Kidney tubule cell (primary cell): ENCODE measurements at regions not wholly inside any gene's neighbourhood (a gene's known extent, or its start where the extent isn't known, plus 50 kb on each side); places are given as distances from the start of the nearest gene placed in this dataset.

Source experiments
- DNase-seq: peaks from one replicate; pipeline ENCODE4 v3.0.0-alpha.2; 2018; ENCODE audit warnings: low spot score

DNA sequence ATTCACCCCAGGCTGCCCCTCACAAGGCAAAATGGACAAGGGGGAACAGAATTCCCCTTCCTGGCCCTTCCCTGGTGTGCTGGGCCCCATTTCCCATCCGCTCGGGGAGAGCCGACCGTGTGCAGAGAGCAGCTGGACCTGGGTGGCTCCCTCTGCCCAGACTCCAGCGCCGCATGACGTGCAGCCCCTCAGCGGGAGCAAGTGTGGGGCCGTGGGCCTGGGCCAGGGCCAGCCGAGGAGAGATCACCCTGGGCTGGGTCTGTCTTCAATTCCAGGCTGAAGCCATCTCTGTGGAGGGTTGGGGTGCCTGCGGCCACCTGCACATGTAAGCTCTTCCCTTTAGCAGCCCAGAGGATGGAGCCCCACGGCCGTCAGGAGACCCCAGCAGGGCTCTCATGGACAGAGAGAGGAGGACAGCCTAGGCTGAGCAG lies 241.8 kb downstream of the TTLL2 start:
- no peak for DNase-seq

- no peak for DNase-seq
Measured at GRCh38 chr6:167567142-167568033, 242.5 kb downstream of the TTLL2 start.

DNA sequence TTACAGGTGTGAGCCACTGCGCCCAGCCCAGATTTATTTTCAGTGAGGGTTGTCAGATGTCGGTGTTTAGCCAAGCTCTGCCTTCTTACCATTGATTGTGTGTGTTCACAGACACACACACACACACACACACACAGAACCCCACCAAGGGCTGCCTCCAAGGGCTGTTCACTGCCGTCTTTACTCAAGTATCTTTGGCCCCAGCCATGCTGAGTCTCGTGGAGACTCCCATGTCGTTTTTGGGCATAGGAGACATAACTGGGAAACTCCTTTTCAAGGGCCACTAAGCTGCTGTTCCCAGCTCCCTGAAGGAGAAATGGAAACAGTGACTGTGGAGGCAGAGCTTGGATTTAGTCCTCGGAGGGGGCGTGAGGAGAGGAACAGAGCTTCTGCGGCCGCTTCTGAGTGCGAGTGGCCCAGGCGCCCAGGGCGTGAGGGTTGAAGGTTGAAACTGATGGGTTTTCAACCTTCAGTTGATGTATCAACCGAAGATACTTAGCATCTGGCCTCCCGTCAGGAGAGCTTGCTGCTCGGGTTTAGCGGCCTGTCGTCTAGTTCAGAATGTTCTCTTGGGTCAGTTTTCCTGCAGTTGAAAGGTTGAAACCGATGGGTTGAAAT lies 243.6 kb downstream of the TTLL2 start:
- no peak for DNase-seq

DNA sequence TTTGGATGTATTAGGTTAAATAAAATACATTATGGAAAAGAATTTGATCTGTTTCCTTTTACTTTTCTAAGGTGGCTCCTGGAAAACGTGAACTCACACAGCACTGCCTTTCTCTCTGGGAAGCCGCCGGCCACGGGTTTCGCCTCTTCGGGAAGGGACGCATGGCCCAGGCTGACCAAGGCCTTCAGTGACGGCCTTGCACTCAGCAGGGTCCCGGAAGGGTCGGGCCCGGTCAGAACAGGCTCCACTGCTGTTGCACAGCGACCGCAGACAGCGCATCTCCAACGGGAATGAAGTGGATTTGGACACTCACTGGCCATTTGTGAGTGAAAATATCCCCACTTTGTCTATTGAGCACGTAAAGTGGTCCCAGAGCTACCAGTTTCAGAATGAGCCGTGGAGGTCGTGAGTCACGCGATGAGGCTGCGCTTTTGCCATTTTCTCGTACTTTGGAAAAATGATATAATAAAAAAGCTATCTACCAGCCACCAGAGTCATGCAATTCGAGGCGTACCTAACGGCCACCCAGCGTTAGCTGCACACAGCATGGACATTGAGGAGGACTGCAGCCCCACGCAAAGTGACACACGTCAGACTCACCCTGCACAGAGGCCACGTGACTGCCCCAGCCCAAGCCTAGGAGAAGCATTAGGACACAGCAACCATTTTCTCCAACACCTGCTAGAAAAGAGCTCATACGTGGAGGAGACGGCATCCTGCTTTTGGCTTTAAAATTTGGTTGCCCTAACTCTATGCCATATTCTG lies 244.3 kb downstream of the TTLL2 start:
- DNase-seq: no peak

DNA sequence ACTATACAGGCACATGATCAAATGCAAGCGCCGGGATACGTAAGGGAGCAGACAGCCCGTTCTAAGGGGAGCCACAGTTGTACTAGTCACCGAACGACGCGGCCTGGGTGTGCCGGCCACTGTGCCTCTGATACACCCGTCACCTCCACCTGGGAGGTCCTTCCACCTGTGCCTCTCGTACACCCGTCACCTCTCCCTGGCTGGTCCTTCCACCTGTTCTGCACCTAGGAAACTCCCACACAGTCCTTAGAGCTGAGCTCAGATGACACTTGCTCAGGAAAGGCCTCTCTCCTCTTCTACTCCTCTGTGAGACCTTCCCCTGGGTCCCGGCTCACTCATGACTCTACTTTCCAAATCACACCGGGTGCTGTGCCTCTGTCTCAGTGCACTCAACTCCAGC lies 245.0 kb downstream of the TTLL2 start:
- no peak for DNase-seq

- no peak for DNase-seq
Measured at GRCh38 chr6:167570460-167571400, 245.8 kb downstream of the TTLL2 start.

GRCh38 chr6:167571550-167571949 lies 246.7 kb downstream of the TTLL2 start:
- no peak for DNase-seq

DNA sequence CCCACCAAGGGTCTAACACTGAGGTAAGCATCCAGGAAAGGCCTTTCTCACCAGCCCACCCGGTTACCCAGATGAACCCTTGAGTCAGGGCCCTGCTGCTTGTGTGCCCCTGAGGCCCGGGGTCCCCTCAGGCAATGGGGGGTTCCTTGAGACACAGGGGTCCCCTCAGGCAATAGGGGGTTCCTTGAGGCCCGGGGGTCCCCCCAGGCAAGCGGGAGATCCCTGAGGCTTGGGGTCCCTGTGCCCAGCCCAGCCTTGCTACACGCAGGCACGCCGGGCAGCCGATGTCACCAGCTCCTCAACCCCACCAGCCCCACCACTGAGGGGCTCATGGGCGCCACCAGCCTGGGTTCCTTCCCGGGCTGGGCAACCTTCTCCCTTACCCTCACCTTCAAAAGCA lies 247.2 kb downstream of the TTLL2 start:
- DNase-seq: no peak

GRCh38 chr6:167572841-167573271 lies 248.0 kb downstream of the TTLL2 start:
- no peak for DNase-seq

- no peak for DNase-seq
Measured at GRCh38 chr6:167573461-167574215, 248.8 kb downstream of the TTLL2 start.

DNA sequence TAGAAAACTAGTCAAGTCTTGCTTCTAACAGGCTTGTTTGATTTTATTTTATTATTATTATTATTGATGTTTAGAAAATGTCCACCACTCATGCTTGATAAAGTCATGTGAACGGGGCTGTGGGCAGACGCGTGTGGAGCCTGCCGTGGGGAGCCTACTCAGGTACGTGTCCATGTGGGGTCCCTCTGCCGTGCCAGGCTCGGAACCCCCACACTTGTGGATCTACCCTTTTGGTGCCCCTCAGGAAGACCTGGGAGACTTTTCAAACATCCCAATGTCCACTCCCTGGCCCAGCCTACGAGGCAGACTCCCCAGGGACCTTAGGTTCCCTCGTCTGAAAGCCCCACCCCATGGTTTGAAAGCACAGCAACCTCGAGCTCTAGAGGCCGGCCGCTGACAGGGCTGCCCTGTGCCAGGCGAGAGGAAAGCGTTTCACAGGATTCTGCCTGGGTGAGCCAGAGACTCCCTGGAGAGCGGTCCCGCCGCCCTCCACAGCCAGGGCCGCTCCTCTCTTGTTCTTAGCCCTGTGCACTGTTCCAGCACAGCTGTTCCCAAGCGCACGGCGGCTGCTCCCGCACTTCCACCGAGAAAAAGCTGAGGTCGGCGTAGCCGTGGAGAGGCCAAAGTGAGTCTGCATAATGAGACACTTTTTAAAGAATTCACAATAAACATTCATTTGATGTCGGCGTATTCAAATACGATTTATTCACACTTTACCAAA lies 249.7 kb downstream of the TTLL2 start:
- DNase-seq: no peak

DNA sequence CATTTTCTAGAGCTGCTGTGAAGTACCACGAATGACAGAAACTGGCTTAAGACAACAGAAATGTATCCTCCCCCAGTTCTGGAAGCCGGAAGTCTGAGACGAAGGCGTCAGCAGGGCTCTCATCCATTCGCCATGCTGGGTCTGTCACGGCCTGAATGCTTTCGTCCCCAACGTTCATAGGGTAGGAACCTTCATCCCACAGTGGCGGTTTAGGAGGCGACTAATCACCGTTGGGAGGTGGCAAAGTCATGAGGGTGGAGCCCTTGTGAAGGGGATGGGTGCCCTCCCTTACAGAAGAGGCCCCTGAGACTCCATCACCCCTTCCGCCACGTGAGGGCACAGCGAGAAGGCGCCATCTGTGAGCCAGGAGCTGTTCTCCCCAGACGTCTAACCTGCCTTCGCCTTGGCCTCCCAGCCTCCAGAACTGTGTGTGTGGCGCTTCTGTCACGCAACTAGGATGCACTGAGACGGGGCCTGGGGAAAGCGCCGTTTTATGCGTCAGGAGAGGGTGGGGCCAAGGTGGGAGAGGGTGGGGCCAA lies 250.3 kb downstream of the TTLL2 start:
- no peak for DNase-seq

DNA sequence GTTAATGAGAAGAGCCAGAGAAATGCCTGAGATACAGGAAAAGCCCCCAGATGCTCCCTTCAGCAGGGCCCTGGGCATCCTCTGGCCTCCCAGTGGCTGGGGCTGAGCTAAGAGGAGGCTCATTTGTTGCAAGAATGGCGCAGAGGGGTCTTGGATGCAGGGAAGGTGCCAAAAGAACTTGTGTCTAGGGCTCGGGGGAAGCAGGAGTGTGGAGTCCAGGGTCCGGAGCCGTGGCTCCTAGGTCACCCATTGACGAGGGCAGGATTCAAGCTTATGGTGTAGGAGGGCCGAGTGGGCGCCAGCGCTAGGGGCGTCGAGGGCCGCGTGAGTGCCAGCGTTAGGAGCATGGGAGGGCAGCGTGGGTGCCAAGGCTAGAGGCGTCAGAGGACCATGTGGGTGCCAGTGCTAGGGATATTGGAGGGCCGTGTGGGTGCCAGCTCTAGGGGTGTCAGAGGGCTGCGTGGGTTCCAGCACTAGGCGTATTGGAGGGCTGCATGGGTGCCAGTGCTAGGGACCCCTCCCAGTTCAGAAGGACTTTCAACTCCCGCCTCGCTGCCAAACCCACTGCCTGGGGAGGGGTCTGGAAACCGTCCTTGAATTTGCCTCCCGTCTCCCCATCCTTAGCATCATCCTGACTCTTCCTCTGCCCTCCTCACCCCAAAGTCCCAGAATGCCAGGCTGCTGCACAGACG lies 250.5 kb upstream of the AFDN start:
- no peak for DNase-seq

- DNase-seq: no peak
Measured at GRCh38 chr6:167576828-167577503, 249.7 kb upstream of the AFDN start.

DNA sequence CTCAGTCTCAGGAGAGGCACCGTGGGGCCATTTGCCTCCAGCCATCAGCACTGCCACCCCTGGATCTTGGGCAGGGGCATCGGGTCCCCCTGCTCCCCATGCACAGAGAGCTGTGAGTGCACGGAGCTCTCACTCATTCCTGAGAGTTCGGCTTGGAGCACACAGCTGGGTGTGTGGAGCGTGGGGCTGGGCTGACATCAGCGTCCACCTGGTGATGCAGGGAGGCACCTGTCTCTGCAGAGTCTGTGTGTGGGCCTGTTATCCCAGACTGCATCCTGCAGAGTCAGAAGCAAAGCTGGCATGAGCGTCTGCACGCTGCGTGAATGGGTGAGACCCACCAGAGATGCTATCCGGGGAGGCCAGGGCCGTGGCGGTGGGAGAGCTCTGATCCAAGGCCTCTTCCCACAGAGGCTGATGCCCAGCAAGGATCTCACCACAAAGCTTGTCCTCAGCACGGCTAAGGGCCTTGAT lies 248.8 kb upstream of the AFDN start:
- no peak for DNase-seq

GRCh38 chr6:167578371-167578901 lies 248.3 kb upstream of the AFDN start:
- no peak for DNase-seq

GRCh38 chr6:167579806-167580618 lies 246.7 kb upstream of the AFDN start:
- DNase-seq: no peak

GRCh38 chr6:167580619-167580911 lies 246.1 kb upstream of the AFDN start:
- no peak for DNase-seq
